GM18508 (cell line): ENCODE measurements at regions not wholly inside any gene's neighbourhood (a gene's known extent, or its start where the extent isn't known, plus 50 kb on each side); places are given as distances from the start of the nearest gene placed in this dataset.

ENCODE experiments used
- ATAC-seq: cut with Tn5 transposase; IDR thresholded peaks from one replicate; pipeline ENCODE4 v1.9.1; 2021; ENCODE audit warnings: moderate number of reproducible peaks; ENCODE audit not compliant: insufficient read depth, unreplicated experiment

GRCh38 chr4:157896726-157897125, 276.1 kb downstream of the GASK1B start:
- no peak for ATAC-seq

GRCh38 chr4:157895205-157895604, 277.6 kb downstream of the GASK1B start:
- ATAC-seq, result no peak

DNA sequence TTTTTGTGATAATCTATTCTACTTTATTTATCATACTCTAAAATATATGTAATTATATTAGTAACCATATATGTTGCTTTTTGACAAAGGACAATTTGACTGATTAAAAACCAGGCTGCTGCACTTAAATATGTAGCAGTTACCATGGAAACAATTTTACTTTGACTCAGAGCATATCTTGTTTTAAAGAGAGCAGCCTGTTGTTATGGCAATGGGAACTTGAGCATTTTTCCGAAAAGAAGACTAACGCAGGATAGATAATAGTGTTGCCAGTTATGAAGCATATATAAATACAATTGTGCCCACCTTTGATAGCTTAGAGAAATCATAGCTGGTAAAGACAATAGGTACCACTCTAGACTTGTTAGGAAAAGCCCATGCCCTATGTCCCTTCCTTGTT, 283.0 kb downstream of the GASK1B start:
- ATAC-seq, result no peak

GRCh38 chr4:157888281-157888680, 284.5 kb downstream of the GASK1B start:
- no peak for ATAC-seq

- ATAC-seq, result no peak
Observed at GRCh38 chr4:157887316-157887715, 285.5 kb downstream of the GASK1B start.

- no peak for ATAC-seq
Observed at GRCh38 chr4:157886645-157887044, 286.2 kb downstream of the GASK1B start.

DNA sequence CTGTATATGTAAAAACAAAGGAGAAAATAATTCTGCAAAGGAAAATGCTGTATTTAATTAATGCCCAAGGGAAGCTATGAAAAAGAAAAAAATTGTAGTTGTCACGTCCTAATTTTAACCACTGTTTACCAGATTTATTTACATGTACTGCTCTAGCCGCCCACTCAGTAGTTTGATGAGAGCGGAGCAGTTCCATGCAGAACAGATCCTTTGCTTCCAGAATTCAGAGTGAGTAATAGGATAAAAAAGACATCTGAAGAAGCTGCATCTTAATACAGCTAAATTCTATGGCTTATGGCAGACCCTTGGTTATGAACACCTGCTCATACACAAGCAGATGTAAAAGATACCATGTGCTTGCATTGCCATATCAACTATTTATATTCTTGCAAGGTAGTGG, 287.0 kb downstream of the GASK1B start:
- no peak for ATAC-seq

DNA sequence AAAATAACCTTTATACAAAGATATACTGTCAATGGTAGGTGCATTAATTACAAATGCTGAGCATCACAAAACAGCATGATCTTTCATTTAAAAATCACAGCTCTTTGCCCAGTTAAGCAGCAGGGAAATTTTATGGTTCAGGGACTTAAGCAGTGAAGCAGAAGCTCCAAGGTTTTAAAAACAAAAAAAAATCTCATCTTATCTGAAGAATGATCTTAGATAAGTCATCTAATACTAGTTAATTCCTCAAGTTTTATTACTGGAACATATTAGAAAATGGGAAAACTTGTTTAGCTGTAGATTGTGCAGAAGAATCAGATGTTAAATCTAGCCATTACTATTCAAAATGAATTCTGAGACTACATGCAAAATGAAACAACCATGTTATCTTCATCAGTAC, 289.9 kb downstream of the GASK1B start:
- no peak for ATAC-seq

GRCh38 chr4:157880761-157881160, 292.1 kb downstream of the GASK1B start:
- ATAC-seq, result no peak

GRCh38 chr4:157854819-157855218, 318.0 kb downstream of the GASK1B start:
- ATAC-seq, result no peak

DNA sequence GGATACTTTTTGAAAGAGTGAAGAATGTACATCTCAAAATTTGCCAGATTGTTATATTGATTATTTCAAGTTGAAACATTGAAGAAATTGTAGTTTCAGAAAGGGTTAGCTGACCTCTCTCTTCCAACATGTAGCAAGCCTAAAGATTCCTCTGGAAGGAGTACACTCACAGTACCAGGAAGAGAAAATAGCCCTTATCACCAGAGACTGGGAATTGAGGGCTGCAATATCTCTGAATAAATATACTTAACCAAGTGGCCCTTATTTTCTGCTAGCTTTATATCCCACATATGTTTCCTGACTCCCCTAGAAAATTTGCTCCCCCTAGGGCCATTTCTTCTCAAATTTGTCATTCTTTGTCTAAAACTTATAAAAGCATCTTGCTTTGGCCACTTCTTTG, 332.2 kb downstream of the GASK1B start:
- ATAC-seq, result no peak

DNA sequence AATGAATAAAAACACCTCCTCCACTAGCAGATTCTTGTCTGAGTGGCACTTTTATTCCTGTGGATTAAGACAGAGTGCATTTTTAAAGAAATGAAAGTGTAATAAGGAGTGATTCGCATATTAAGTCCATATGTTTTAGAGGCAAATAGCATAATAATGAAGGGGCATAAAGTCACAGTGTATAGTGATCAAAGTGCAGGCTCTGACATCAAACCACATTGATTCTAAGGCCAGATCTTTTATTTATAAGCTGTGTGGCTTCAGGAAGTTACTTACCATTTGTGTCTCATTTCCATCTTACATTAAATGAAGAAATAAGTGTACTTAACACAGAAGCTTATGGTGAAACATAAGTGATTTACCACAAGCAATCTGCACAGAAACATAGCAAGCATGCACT, 332.8 kb downstream of the GASK1B start:
- ATAC-seq, result no peak

GRCh38 chr4:157838366-157838765, 334.5 kb downstream of the GASK1B start:
- no peak for ATAC-seq

- ATAC-seq, result no peak
Observed at GRCh38 chr4:157837071-157837703, 335.6 kb downstream of the GASK1B start.

- no peak for ATAC-seq
Observed at GRCh38 chr4:157832596-157832995, 340.2 kb downstream of the GASK1B start.

- no peak for ATAC-seq
Observed at GRCh38 chr4:157824021-157824420, 348.8 kb downstream of the GASK1B start.

- ATAC-seq, result no peak
Observed at GRCh38 chr4:157821814-157822213, 351.0 kb downstream of the GASK1B start.

DNA sequence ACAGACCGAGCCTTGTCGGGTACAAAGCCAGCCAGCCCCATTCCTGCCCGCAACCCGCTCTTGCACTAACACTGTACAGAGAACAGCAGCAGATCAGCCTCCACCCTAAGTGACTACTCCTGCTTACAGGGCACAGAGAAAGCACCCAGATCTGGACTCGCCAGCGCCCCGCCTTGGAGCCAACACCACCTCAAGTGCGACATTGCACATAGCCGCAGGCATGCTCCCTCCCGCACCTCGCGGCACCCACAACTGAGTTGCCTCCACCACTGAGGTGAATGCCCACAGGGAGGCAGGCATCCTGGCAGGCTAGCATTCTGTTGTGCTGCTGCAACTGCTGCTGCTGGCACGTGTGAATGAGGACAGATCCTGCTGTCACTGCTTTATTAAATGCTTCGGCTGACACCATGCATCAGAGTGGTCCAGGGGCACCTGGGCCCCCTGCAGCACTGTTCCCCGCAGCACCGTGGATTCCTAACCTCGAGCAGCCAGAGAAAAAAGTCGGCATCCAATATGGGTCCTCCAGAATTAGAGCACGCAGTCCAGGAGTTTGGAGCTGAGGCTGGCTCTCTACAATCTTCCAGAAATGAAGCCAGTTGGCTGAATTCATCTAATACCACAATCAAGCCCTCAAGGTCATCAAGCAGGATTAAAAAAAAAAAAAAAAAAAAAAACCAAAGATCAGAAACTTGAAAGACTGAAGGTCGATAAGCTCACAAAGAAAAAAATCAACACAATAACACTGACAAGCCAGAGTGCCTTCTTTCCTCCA, 352.9 kb downstream of the GASK1B start:
- ATAC-seq, result no peak

- no peak for ATAC-seq
Observed at GRCh38 chr4:157818946-157819692, 353.7 kb downstream of the GASK1B start.

DNA sequence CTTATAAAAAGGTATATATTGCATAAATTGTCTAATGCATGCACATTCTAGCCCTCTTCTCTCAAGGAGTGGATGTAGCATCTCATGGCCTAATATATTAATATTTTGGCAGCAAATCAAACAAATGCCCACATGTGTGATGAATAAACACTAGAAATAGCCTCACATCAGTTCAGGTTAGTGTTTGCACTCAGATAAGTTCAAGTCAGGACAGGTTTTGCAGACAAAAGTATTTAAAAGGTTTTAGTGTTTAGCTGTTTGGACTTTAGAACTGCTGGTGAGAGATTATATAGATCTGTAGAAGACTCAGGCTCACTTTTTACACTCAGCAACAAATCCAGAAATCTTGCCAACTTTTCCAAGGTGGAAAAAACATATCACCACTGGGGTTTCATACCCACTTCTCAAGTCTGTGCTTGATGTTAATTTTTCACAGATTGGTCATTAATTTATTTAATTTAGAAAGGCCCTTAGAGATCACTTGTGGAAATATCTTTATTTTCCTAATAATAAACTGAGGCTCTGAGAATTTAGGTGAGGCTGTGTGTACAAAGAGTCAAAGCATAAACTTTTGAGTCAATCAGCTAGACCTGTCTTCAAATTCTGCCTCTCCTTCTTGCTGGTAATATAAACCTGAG, 362.6 kb downstream of the GASK1B start:
- no peak for ATAC-seq
